Panc1 (cell line): ENCODE measurements at regions not wholly inside any gene's neighbourhood (a gene's known extent, or its start where the extent isn't known, plus 50 kb on each side); places are given as distances from the start of the nearest gene placed in this dataset.

Experiments
- ATAC-seq: fragments of 200-7000 bp; cut with Tn5 transposase; 2 replicates; pipeline ENCODE4 v1.9.1; 2020; ENCODE audit warnings: mild to moderate bottlenecking, moderate library complexity
- BruUV-seq: library from RNA; stranded (reverse); fragments of 400-500 nt; replicated peaks from 2 replicates; lab custom pipeline; 2021; lab: Mats Ljungman, UMichigan
- CTCF ChIA-PET: fragments of 300-600 bp; sonication (Branson Sonifier 250); formaldehyde crosslinking; loops from one replicate; lab custom pipeline; 2022; ENCODE audit warnings: antibody characterized with exemption; lab: Charles Lee
- POLR2A ChIA-PET: fragments of 300-600 bp; sonication (Branson Sonifier 250); formaldehyde crosslinking; loops from one replicate; lab custom pipeline; 2022; ENCODE audit warnings: antibody characterized with exemption; lab: Charles Lee
- DNase-seq: peaks from one replicate; pipeline ENCODE4 v3.0.0-alpha.2; 2010; ENCODE audit warnings: low read depth, low spot score
- H3K27ac ChIP-seq: 2 replicates; pipeline ENCODE4 v1.5.1; 2011; ENCODE audit warnings: mild to moderate bottlenecking, low read length, inconsistent platforms
- H3K27me3 ChIP-seq: fragments of 200-500 bp; sonication (Bioruptor generic); 2 replicates; pipeline ENCODE4 v1.6.0; 2014; ENCODE audit warnings: low read length, inconsistent platforms; ENCODE audit not compliant: control insufficient read depth, insufficient read depth
- H3K36me3 ChIP-seq: fragments of 200-500 bp; sonication (Bioruptor generic); 2 replicates; pipeline ENCODE4 v1.5.1; 2014; ENCODE audit warnings: inconsistent platforms, mild to moderate bottlenecking, low read length, moderate library complexity; ENCODE audit not compliant: control insufficient read depth, insufficient read depth
- H3K4me1 ChIP-seq: 2 replicates; pipeline ENCODE4 v1.5.1; 2011; ENCODE audit warnings: inconsistent platforms, mild to moderate bottlenecking, low read length, moderate library complexity; ENCODE audit not compliant: control insufficient read depth, insufficient read depth
- H3K4me3 ChIP-seq, 2 experiments: 2 replicates each; pipeline ENCODE4 v1.5.1; 2011 to 2012; ENCODE audit warnings: low read depth in 2 of 2, low read length in 2 of 2, mild to moderate bottlenecking in 2 of 2, inconsistent platforms in 1 of 2, moderate library complexity in 1 of 2
- H3K9me3 ChIP-seq: fragments of 200-500 bp; sonication (Bioruptor generic); 2 replicates; pipeline ENCODE4 v1.5.1; 2014; ENCODE audit warnings: low read depth, mild to moderate bottlenecking, inconsistent platforms, low read length, moderate library complexity; ENCODE audit not compliant: control insufficient read depth, insufficient read depth
- CTCF ChIP-seq: fragments of 450-650 bp; IDR thresholded peaks from 2 replicates; pipeline ENCODE4 v1.5.1; 2017; ENCODE audit warnings: mild to moderate bottlenecking
- POLR2AphosphoS5 ChIP-seq: IDR thresholded peaks from 2 replicates; pipeline ENCODE4 v1.6.1; 2012; ENCODE audit warnings: mild to moderate bottlenecking, low read depth, low read length, moderate library complexity
- SIN3A ChIP-seq: IDR thresholded peaks from 2 replicates; pipeline ENCODE4 v1.6.1; 2012; ENCODE audit warnings: low read depth, mild to moderate bottlenecking, low read length, moderate library complexity, borderline replicate concordance; ENCODE audit not compliant: insufficient read depth
- TCF7L2 ChIP-seq: IDR thresholded peaks from 2 replicates; pipeline ENCODE4 v1.6.1; 2011; ENCODE audit warnings: mild to moderate bottlenecking, low read depth, low read length, inconsistent platforms
- in situ Hi-C: cut with HindIII; loops from 2 replicates; pipeline ENCODE4 v1.10.0; 2016; ENCODE audit warnings: low sequenced_read_pairs, low pct_unique_long_range_greater_than_20kb
- intact Hi-C: fragments of 100-400 bp; cut with micrococcal nuclease; formaldehyde crosslinking; loops from one replicate; pipeline ENCODE4 v1.10.0; 2022; ENCODE audit not compliant: unreplicated experiment
- TF ChIP-seq, protein P1 (sequence below), 2 experiments: IDR thresholded peaks; 2 replicates each; pipeline ENCODE4 v1.6.1; 2011 to 2012; ENCODE audit warnings: low read depth in 2 of 2, control low read depth in 1 of 2, low read length in 1 of 2, mild to moderate bottlenecking in 1 of 2, moderate library complexity in 1 of 2; ENCODE audit not compliant: insufficient read depth in 1 of 2

- Histone ChIP-seq H3K4me3 (no peak overlapping the region), H3K27ac (no peak overlapping the region), H3K4me1 (no peaks in the 10 kb centered on the region), H3K9me3 (no peaks in the 10 kb centered on the region; the same call in 1 of the 2 replicates), H3K27me3 (no peaks in the 10 kb centered on the region), H3K36me3 (no peaks in the 10 kb centered on the region)
- ChIA-PET POLR2A (no interaction called here), CTCF (no interaction called here)
- ATAC-seq (no peak), DNase-seq (no peak)
- in situ Hi-C loops (no loop called here), intact Hi-C loops (no loop called here)
- TF ChIP-seq, protein P1, sequence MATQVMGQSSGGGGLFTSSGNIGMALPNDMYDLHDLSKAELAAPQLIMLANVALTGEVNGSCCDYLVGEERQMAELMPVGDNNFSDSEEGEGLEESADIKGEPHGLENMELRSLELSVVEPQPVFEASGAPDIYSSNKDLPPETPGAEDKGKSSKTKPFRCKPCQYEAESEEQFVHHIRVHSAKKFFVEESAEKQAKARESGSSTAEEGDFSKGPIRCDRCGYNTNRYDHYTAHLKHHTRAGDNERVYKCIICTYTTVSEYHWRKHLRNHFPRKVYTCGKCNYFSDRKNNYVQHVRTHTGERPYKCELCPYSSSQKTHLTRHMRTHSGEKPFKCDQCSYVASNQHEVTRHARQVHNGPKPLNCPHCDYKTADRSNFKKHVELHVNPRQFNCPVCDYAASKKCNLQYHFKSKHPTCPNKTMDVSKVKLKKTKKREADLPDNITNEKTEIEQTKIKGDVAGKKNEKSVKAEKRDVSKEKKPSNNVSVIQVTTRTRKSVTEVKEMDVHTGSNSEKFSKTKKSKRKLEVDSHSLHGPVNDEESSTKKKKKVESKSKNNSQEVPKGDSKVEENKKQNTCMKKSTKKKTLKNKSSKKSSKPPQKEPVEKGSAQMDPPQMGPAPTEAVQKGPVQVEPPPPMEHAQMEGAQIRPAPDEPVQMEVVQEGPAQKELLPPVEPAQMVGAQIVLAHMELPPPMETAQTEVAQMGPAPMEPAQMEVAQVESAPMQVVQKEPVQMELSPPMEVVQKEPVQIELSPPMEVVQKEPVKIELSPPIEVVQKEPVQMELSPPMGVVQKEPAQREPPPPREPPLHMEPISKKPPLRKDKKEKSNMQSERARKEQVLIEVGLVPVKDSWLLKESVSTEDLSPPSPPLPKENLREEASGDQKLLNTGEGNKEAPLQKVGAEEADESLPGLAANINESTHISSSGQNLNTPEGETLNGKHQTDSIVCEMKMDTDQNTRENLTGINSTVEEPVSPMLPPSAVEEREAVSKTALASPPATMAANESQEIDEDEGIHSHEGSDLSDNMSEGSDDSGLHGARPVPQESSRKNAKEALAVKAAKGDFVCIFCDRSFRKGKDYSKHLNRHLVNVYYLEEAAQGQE (IDR thresholded peaks at IDR 0.05; ENCODE audit: insufficient read depth in 1 of 2, low read depth in 2 of 2, low read length in 1 of 2) = no peak
- TF ChIP-seq SIN3A (no peak), CTCF (no peak), POLR2AphosphoS5 (no peak), TCF7L2 (no peak)
- no TSS peak for BruUV-seq
Measured at GRCh38 chr11:98965358-98965757, 55.4 kb upstream of the CNTN5 start.

DNA sequence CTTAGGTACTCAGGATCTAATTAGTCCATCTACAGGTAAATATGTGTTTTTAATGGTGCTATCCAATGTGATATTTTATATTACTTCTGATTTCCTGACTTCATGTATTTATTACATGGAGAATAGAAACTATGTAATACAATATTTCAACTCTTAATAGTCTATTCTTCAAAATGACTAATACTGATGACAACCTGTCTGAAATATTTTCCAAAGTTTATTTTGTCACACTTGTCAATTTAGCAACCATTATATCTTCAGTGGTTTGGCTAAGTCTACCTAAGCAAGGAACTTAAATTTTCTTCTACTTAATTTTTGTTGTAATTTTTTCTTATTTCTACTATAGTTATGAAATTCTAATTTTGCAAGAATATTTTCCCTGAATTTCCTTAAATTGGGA is 55.0 kb upstream of the CNTN5 start:
- H3K4me3 ChIP-seq = no peak overlapping the region
- H3K36me3 ChIP-seq = no peaks in the 10 kb centered on the region
- no peaks in the 10 kb centered on the region for H3K27me3 ChIP-seq
- in situ Hi-C loops = no loop called here
- intact Hi-C loops = no loop called here
- no peak for DNase-seq
- no peaks in the 10 kb centered on the region for H3K4me1 ChIP-seq
- no peak overlapping the region for H3K27ac ChIP-seq
- TF ChIP-seq SIN3A (no peak), CTCF (no peak), POLR2AphosphoS5 (no peak), TCF7L2 (no peak)
- TF ChIP-seq, protein P1 (IDR thresholded peaks at IDR 0.05; ENCODE audit: insufficient read depth in 1 of 2, low read depth in 2 of 2, low read length in 1 of 2) = no peak
- no TSS peak for BruUV-seq
- H3K9me3 ChIP-seq = no peaks in the 10 kb centered on the region; the same call in 1 of the 2 replicates
- ChIA-PET POLR2A (no interaction called here), CTCF (no interaction called here)
- no peak for ATAC-seq
